ENCODE measurements at regions not wholly inside any gene's neighbourhood (a gene's known extent, or its start where the extent isn't known, plus 50 kb on each side); places are given as distances from the start of the nearest gene placed in this dataset.
"Not testable (repeated sequence)": the region's sequence is repeated elsewhere in the genome, so short reads cannot be mapped to it uniquely, and the experiment has no call there.

DNA sequence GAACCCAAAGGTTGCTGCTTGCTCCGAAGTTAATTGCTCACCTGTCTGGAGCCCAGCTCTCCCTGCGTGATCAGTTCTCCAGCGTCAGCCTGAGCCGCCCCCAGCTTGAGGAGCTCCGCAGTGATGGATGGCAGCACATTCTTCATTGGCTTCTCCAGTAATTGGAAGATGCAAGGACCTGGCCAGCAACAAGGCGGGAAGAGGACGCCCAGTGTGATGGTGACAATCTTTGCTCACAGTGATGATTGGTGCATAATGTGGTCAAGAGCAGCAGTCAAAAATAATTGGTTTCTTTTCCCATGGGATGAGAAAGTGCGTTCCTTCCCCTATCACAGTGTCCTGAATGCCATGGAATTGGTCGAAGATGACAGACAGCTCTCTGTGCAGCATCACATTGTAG is 102.4 kb upstream of the SPDYE9 start:
- peak in 1 of 2 donors; percentile 8 for DNase-seq
- intact Hi-C loops (cut with DNase I, micrococcal nuclease); ATAC-seq: not testable (repeated sequence)

DNA sequence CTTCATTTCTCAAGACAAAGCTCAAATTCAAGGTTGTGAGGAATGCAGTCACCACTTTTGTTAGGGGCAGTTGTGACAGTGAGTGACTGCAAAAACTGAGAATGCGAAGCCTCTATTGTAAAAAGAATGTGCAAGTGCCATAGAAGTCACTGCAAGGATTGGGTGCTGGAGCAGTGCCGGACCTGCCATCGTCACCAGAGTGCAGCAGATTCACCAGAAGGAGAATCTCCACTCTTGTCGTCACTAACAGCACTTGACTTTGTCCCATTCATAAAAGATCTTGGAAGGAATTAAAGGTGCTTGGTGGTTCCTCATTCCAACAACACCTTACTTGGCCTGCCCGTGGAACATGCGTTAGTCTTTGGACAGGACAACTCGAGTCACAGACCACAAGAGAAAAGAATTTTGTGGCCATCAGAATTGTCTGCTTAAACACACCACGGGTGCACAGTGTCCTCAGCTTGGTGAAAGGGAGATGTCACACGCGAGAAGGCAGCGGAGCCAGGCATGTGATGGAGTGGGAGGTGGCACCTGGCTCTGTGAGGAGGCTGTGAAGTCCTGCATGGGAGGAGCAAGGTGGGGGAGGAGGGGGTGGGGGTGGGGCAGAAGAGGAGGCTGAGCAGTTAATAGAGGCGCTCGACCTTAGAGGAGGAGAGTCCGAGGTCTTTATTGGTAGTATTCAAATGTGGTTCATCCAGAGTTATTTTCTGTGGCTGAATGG is 100.9 kb upstream of the SPDYE9 start:
- intact Hi-C loops (cut with DNase I, micrococcal nuclease); DNase-seq; ATAC-seq: not testable (repeated sequence)

DNA sequence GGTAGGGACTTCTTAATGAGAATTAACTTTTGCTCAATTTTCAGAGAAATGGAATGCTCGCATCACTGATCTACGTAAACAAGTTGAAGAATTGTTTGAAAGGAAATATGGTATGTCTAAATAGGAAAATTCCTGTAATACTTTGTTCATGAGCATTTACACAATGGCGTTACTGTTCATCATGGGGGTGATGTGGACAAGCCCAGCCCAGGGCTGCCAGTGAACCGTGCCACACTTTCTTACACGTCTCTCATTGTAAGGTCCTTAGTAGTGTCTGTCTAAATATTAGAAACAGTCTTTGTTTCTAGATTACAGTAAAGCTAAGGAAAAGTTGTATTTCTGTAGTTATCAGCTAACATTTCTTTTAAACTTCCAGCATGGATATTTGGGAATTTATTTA is 91.0 kb upstream of the SPDYE9 start:
- intact Hi-C loops (cut with DNase I, micrococcal nuclease): not testable (repeated sequence)

DNA sequence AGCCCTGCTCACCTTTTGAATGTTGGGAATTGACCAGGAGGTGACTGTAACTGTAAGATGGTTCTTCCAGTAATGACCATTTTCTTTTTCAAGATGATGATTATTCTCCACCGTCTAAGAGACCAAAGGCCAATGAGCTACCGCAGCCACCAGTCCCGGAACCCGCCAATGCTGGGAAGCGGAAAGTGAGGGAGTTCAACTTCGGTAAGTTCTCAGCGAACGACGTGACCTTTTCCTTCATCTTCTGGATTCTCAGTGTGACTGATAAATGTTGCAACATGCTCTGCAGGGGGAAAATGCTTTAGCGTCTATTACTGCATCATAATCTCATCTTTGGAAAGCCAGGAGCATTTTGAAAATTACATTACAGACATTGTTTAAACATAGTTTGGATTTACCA is 89.5 kb upstream of the SPDYE9 start:
- ATAC-seq; DNase-seq; intact Hi-C loops (cut with DNase I, micrococcal nuclease): not testable (repeated sequence)

More for the DNA sequence above, 91.0 kb upstream of the SPDYE9 start:
- not testable (repeated sequence) for DNase-seq, ATAC-seq

DNA sequence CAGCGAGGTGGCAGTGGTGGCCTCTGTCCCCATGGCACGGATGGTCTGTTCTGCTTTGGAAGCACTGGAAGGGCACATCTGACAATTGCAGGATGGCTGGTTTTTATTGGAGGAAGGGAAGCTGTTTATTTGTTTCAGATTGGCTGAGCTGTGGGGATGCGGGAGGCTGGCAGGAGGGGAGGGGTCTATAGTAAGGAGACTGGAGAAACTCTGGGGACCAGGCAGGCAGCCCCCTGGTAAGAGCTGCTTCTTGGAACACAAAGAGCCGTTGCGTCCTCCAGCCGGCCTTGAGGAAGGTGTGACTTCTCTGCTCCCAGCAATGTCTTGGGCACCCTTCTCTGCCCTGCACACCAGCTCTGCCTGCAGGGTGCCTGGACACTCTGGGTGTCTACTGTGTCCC is 85.1 kb upstream of the SPDYE9 start:
- intact Hi-C loops (cut with DNase I, micrococcal nuclease); DNase-seq; ATAC-seq: not testable (repeated sequence)

DNA sequence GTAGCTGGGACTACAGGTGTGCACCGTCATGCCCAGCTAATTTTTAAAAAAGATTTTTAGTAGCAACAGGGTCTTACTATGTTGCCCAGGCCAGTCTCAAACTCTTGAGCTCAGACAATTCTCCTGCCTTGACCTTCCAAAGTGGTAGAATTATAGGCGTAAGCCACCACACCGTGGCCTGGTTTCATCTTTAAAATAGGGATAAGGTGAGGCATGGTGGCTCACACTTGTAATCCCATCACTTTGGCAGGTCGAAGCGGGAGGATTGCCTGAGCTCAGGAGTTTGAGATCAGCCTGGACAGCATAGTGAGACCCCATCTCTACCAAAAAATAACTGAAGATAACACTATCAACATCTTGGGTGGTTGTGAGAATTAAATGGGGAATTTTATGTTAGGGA is 84.6 kb upstream of the SPDYE9 start:
- intact Hi-C loops (cut with DNase I, micrococcal nuclease); ATAC-seq: not testable (repeated sequence)
- DNase-seq: peak in 1 of 2 donors; percentile 10

DNA sequence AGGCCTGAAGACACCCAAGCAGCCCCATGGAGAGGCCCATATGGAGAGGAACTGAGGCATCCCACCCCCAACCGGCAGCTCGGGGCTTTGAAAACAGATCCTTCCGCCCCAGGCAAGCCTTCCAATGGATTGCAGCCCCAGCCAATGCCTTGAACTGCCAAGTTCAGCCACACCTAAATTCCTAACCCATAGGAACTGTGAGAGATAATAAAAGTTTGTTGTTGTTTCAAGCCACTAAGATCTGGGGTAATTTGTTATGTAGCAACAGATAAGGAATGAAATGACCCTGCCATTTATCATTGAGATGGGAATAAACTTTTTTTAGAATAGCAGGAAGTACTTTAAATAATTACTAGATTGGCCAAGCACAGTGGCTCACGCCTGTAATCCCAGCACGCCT is 80.3 kb upstream of the SPDYE9 start:
- DNase-seq; intact Hi-C loops (cut with DNase I, micrococcal nuclease): not testable (repeated sequence)
- peak; percentile 93 for ATAC-seq

DNA sequence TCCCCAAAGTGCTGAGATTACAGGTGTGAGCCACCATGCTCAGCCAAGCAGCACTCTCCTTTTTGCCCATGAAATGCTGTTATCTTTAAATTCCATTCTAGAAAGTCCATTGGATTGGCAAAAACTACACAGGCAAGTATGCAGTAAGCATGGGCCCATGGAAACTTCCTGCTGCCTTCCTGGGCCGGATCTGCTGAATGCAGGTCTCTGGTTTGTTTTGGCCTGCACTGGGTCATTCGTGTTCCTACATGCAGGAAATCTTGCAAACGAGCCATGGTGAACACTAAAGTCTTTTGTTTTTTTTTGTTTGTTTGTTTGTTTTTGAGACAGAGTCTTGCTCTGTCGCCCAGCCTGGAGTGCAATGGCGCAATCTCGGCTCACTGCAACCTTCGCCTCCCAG is 76.8 kb upstream of the SPDYE9 start:
- not testable (repeated sequence) for DNase-seq, ATAC-seq

DNA sequence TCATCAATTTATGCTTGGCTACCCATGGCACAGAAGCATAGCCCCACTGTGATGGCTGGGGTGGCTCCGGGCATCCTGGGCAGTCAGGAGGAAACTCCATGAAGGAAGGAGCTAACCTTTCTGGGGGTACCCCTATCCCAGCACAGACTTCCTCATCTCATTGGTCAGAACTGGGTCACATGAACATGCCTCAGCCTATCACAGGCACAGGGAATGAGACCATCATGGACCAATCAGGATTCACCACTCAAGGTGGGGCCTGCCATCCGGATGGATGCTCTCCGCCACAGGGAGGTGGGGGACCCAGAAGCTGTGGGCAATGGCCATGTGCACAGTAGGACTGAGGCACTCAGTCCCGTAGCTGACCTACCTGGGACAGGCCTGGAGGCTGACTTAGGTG is 75.9 kb upstream of the SPDYE9 start:
- intact Hi-C loops (cut with DNase I, micrococcal nuclease); ATAC-seq; DNase-seq: not testable (repeated sequence)

More for the DNA sequence above, 76.8 kb upstream of the SPDYE9 start:
- intact Hi-C loops (cut with DNase I, micrococcal nuclease): not testable (repeated sequence)

DNA sequence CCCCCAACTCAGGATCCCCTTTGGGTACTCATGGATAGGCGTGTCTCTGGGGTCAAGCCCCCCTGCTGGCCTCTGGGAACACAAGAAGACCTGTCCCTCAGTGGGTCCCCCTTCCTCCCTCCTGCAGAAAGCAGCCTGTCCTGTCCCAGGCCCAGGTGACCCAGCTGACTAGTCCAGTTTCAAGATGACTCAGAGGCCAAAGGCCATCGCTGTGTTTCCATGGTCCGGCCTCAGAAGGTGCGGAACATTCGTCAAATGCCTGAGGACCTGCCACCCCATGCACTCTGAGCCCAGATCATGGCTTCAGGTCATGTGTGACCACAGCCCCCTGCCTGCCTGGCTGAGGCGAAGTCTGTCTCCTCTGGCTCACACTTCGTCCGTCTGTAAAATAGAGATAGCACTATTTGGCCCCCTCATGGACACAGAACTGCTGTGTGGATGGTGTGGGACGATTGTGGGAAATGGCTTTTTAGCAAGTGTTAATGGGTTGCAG is 71.4 kb upstream of the SPDYE9 start:
- intact Hi-C loops (cut with DNase I, micrococcal nuclease); DNase-seq: not testable (repeated sequence)
- ATAC-seq: peak; percentile 32

DNA sequence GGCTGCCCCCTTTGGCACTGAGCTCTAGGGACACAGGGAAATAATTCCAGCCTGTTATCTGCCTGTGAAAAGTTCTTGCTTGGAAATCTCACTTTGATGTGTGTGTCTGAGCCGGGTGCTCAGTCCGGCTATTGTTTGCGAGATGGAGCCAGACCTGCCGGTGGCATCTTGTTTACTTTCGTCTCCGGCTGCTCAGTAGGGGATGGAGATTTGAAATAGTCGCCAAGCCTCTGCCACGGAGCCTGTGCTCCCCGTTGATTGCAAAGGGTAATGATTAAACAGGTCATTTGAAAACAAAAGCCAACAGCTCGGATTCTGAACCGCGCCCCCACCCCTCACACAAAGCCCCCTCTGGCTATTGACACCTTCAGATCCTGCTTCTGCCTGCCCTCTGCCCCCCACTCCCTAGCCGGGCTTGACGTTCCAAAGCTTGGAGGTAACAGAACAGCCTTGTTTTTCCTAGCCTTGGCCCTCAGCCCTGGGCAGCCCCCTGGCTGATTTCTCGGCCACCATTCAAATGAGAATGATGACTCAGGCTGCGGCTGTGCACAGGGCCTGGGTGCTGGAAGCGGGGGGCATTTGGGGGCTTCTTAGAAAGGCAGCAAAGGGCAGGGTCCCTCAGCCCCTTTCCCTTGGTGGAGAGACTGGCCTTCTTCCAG is 70.8 kb upstream of the SPDYE9 start:
- DNase-seq; intact Hi-C loops (cut with DNase I, micrococcal nuclease): not testable (repeated sequence)
- ATAC-seq: peak; percentile 22

DNA sequence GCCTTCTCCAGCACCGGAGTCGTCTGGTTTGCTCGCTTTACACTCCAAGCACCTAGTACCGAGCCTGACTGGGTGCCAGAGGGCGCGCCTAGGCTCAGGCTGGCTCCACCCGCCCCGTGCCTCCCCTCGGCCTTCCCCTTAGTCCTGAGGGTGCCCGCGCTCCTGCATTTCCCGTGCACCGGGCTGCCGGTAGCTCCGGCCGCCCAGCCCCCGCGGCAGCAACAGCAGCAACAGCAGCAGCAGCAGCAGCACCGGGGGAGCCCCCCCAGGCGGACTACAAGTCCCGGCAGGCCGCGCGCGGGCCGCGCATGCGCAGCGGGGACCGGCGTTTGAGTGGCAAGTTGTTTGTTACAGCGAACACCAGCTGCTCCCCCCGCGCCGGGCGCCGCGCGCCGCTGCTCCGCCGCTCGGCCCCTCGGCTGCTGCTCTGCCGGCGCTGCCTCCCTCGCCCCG is 68.8 kb upstream of the SPDYE9 start:
- intact Hi-C loops (cut with DNase I, micrococcal nuclease): not testable (repeated sequence)
- ATAC-seq: peak; percentile 92
- peak; percentile 84 to 87 for DNase-seq

DNA sequence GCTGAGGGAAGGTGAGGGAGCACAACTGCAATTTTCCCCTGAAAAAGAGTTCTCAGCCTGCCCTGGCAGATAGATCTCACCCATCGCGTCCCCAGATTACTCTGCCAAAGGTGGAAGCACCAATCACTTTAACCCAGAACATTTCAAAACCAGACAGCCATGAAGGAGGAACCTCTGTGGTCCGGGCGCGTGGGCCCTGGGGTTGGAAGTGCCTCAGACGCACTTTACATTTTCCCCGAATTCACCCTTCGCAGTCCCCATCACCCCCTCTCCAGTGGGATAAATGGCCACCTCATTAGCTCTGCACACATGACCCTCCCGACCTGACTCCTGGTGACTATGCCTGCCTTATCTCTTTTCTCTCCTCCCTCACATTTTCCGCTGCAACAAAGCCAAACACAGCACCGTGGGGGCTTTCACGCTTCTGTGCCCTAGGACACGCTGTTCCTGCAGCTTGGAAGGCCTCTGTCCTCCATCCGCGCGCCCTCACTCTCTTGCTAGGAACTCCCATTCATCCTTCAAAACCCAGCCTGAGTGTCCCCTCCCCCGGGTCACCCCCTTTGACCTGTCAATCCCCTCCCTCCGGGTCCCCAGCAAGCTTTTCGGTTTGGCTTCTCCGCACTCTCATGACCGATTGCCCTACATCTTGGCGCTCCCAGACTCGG is 68.2 kb upstream of the SPDYE9 start:
- ATAC-seq; intact Hi-C loops (cut with DNase I, micrococcal nuclease): not testable (repeated sequence)
- peak in 1 of 2 donors; percentile 6 for DNase-seq

DNA sequence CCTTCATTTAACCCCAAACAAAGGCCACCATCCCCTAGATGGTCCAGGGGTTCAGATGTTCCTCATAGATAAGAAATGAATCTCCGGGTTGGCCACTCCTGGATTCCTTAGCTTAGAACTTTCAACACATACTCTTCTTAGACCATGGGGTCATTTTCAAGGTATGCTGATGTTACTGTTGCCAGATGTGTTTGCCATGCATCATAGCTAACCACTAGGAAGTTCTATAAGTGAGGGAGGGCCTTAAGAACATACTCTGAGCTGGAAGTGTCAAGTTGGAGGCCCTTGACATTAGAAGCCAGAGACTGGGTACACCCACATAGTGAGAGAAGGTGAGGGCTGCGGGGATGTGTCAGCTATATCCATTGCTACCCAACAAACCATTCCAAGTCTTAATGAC is 62.7 kb upstream of the SPDYE9 start:
- intact Hi-C loops (cut with DNase I, micrococcal nuclease); ATAC-seq: not testable (repeated sequence)

DNA sequence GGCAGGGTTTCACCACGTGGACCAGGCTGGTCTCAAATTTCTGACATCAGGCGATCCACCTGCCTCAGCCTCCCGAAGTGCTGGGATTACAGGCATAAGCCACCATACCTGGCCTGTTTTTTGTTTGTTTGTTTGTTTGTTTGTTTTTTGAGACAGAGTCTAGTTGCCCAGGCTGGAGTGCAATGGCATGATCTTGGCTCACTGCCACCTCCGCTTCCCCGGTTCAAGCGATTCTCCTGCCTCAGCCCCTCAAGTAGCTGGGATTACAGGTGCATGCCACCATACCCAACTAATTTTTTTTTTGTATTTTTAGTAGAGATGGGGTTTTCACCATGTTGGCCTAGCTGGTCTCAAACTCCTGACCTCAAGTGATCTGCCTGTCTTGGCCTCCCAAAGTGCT is 61.8 kb upstream of the SPDYE9 start:
- ATAC-seq; DNase-seq; intact Hi-C loops (cut with DNase I, micrococcal nuclease): not testable (repeated sequence)

More for the DNA sequence above, 62.7 kb upstream of the SPDYE9 start:
- not testable (repeated sequence) for DNase-seq

DNA sequence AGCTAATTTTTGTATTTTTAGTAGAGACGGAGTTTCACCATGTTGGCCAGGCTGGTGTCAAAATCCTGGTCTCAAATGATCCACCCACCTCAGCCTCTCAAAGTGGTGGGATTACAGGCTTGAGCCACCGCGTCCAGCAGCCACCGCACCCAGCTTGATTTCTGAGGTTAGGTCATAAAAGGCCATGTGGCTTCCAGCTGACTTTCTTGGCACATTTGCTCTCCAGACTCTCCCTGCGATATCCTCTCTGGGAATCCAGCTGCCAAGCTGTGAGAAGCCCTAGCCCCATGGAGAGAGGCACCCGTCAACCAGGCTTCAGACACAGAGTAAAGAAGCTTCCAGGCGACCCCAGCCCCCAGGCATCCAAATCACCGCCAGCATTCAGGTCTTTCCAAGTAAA is 58.2 kb upstream of the SPDYE9 start:
- DNase-seq; intact Hi-C loops (cut with DNase I, micrococcal nuclease); ATAC-seq: not testable (repeated sequence)

DNA sequence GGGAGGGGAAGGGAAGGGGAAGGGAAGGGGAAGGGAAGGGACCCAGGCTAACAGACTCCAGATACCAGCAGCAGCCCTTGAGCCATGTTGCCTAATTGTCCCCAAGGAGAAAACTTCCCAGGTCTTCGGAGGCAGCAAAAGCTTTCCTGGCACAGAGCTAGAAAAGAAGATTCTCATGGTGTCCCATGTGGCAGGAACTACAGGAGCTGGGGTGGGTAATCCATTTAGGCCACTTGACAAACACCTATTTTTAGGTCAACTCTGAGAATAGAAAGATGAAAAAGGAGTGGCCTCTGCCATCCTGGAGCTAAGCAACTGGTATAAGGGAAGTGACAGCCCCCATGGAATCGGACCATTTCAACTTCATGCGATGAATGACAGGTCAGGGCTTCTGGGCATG is 52.1 kb upstream of the SPDYE9 start:
- intact Hi-C loops (cut with DNase I, micrococcal nuclease); ATAC-seq; DNase-seq: not testable (repeated sequence)

All from left colon (tissue), 2 donors.